ENCODE measurements at regions not wholly inside any gene's neighbourhood (a gene's known extent, or its start where the extent isn't known, plus 50 kb on each side); places are given as distances from the start of the nearest gene placed in this dataset.

- TF ChIP-seq ZBTB33 (IDR thresholded peaks at IDR 0.05; ENCODE audit: extremely low read depth, insufficient replicate concordance, low read length), result no peak
- TF ChIP-seq RAD21 (IDR thresholded peaks at IDR 0.05; ENCODE audit: low read depth), result no peak
- no peak for TF ChIP-seq JUND (IDR thresholded peaks at IDR 0.05)
Observed at GRCh38 chr7:25678215-25678614, 449.9 kb upstream of the NPVF start (continued).

GRCh38 chr7:25680636-25681035, 452.4 kb upstream of the NPVF start:
- ChIA-PET POLR2A (no interaction called here), RAD21 (ENCODE audit: low non-redundant PET in 1 of 2, low total read pairs in 2 of 2, uncharacterized antibody in 2 of 2, unreplicated experiment in 2 of 2) (no interaction called here), CTCF (no interaction called here)
- no peak for DNase-seq (ENCODE audit: low read depth, low spot score)
- intact Hi-C loops (cut with micrococcal nuclease), result no loop called here
- no peak overlapping the region for H3K9ac ChIP-seq (ENCODE audit: low read length)
- peaks cover 59% of the 10 kb centered on the region for H3K27me3 ChIP-seq (ENCODE audit: insufficient read depth, low read length)
- no peak overlapping the region for H2AFZ ChIP-seq (ENCODE audit: low read depth, low read length, poor library complexity, severe bottlenecking)
- no peaks in the 10 kb centered on the region for H4K20me1 ChIP-seq (ENCODE audit: insufficient read depth)
- no peak overlapping the region for H3K4me3 ChIP-seq (replicated peaks in 1 of 2; ENCODE audit: low read depth in 1 of 2, low read length in 2 of 2)
- no peaks in the 10 kb centered on the region for H3K9me2 ChIP-seq (ENCODE audit: insufficient read depth)
- no peaks in the 10 kb centered on the region for H3K36me3 ChIP-seq (ENCODE audit: control insufficient read depth in 1 of 2, insufficient read depth in 2 of 2, low read length in 2 of 2)
- no peaks in the 10 kb centered on the region for H3K4me1 ChIP-seq (ENCODE audit: control insufficient read depth in 1 of 2, insufficient read depth in 2 of 2, low read length in 2 of 2)
- no peak for ATAC-seq
- H3K79me2 ChIP-seq (ENCODE audit: insufficient read depth, low read length), result no peaks in the 10 kb centered on the region
- no peak overlapping the region for H3K4me2 ChIP-seq (ENCODE audit: low read length)
- H3K27ac ChIP-seq (ENCODE audit: low read depth, low read length), result no peak overlapping the region
- H3K9me3 ChIP-seq (ENCODE audit: control insufficient read depth in 1 of 2, insufficient read depth in 1 of 2, low read depth in 1 of 2, low read length in 2 of 2), result no peaks in the 10 kb centered on the region
- no TSS peak for BruUV-seq (replicated peaks)
- TF ChIP-seq ZNF274 (IDR thresholded peaks at IDR 0.05; ENCODE audit: low read depth, low read length) (no peak), SIN3A (IDR thresholded peaks at IDR 0.05; ENCODE audit: low read depth) (no peak), SRF (IDR thresholded peaks at IDR 0.05; ENCODE audit: low read depth) (no peak), TCF7L2 (IDR thresholded peaks at IDR 0.05; ENCODE audit: borderline replicate concordance, extremely low read depth, insufficient read depth, insufficient read length) (no peak), ELF1 (IDR thresholded peaks at IDR 0.05; ENCODE audit: borderline replicate concordance, low read depth) (no peak), REST (IDR thresholded peaks at IDR 0.05; ENCODE audit: low read depth) (no peak), CTCF (IDR thresholded peaks at IDR 0.05 in 2 of 3, conservative IDR thresholded peaks at IDR 0.05 in 1 of 3; ENCODE audit: borderline replicate concordance in 1 of 3, insufficient read depth in 1 of 3, low read depth in 2 of 3, low read length in 2 of 3) (no peak), POLR2A (IDR thresholded peaks at IDR 0.05; ENCODE audit: borderline replicate concordance, extremely low read depth, insufficient read depth, insufficient read length) (no peak), YY1 (IDR thresholded peaks at IDR 0.05; ENCODE audit: extremely low read depth, insufficient replicate concordance, low read depth, low read length) (no peak), EGR1 (IDR thresholded peaks at IDR 0.05; ENCODE audit: low read depth) (no peak), CEBPB (IDR thresholded peaks at IDR 0.05; ENCODE audit: low read depth) (no peak), ZBTB33 (IDR thresholded peaks at IDR 0.05; ENCODE audit: extremely low read depth, insufficient replicate concordance, low read length) (no peak), FOSL1 (IDR thresholded peaks at IDR 0.05; ENCODE audit: low read depth) (no peak), CBX3 (IDR thresholded peaks at IDR 0.05; ENCODE audit: low read depth) (no peak), EZH2phosphoT487 (IDR thresholded peaks at IDR 0.05; ENCODE audit: borderline replicate concordance) (no peak)

Data from HCT116 (cell line).